ENCODE measurements at regions not wholly inside any gene's neighbourhood (a gene's known extent, or its start where the extent isn't known, plus 50 kb on each side); places are given as distances from the start of the nearest gene placed in this dataset.

DNA sequence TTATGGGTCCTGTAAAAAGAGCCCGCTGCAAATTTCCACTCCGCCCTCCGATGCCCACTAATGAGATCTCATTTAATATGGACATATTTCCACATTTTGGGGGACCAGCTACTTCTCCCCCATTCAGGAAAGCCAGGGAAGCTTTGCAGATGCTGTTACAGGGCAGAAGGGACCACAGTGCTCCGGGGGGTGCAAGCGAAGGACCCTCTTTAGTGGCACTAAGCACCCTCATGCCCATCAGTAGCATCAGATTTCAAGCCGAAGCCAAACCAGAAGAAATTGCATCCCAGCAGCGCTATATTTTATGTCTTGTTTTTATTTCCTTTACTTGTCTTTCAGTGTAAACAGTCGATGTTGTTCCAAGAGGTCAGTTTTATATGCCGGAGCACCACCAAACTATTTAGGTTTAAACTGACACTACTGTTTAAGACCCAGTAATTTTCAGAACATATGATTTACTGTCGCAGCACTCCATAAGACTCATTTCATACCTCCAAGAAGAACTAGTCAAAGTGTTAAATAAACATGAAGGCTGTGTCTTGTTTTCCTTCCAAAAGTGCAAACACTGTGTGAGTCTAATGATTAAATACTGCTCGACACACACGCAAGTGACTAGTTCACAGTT, 122.2 kb upstream of the MGMT start:
- TF ChIP-seq, protein P1, sequence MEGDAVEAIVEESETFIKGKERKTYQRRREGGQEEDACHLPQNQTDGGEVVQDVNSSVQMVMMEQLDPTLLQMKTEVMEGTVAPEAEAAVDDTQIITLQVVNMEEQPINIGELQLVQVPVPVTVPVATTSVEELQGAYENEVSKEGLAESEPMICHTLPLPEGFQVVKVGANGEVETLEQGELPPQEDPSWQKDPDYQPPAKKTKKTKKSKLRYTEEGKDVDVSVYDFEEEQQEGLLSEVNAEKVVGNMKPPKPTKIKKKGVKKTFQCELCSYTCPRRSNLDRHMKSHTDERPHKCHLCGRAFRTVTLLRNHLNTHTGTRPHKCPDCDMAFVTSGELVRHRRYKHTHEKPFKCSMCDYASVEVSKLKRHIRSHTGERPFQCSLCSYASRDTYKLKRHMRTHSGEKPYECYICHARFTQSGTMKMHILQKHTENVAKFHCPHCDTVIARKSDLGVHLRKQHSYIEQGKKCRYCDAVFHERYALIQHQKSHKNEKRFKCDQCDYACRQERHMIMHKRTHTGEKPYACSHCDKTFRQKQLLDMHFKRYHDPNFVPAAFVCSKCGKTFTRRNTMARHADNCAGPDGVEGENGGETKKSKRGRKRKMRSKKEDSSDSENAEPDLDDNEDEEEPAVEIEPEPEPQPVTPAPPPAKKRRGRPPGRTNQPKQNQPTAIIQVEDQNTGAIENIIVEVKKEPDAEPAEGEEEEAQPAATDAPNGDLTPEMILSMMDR (IDR thresholded peaks at IDR 0.05) = no peak
- TF ChIP-seq EZH2phosphoT487 (IDR thresholded peaks at IDR 0.05) = no peak
